SK-N-MC (cell line): ENCODE measurements at regions not wholly inside any gene's neighbourhood (a gene's known extent, or its start where the extent isn't known, plus 50 kb on each side); places are given as distances from the start of the nearest gene placed in this dataset.

Experiments
- EZH2 ChIP-seq: fragments of 200-600 bp; sonication (generic); IDR thresholded peaks from one replicate; pipeline ENCODE4 v1.6.1; 2017; ENCODE audit warnings: antibody characterized with exemption
- FOXP2 ChIP-seq: optimal IDR thresholded peaks from 2 replicates; pipeline ENCODE3; 2011; ENCODE audit warnings: mild to moderate bottlenecking, moderate library complexity; ENCODE audit not compliant: insufficient read depth; ENCODE audit errors: extremely low read length, control extremely low read depth
- POLR2AphosphoS5 ChIP-seq: IDR thresholded peaks from 2 replicates; pipeline ENCODE4 v1.6.1; 2012; ENCODE audit warnings: mild to moderate bottlenecking, low read depth, low read length, borderline replicate concordance

DNA sequence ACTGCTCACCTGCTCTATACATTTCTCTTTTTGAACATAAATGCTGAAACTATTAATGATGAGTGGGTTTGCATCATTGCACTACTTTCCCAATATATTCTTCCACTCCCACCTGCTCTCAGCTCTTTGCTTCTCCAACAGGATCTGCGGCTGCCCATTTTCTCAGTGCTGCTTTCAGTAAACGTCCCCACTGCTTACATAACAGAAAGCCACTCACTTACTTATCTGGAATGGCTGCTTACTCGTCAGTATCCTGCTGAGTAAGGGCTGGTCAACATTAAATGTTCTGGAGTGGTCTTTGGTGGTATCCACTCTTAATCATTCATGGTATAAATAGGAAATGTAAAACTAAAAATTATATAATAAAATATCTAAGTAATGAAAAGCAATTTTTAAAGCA lies 112.8 kb upstream of the HPF1 start:
- no peak for TF ChIP-seq POLR2AphosphoS5
- TF ChIP-seq EZH2, result no peak
- no peak for TF ChIP-seq FOXP2
